Caco-2 (cell line): ENCODE measurements at regions not wholly inside any gene's neighbourhood (a gene's known extent, or its start where the extent isn't known, plus 50 kb on each side); places are given as distances from the start of the nearest gene placed in this dataset.

ENCODE experiments used
- BruUV-seq: library from RNA; stranded (reverse); fragments of 400-500 nt; replicated peaks from 2 replicates; lab custom pipeline; 2021; lab: Mats Ljungman, UMichigan
- CTCF ChIA-PET: fragments of 300-600 bp; sonication (Branson Sonifier 250); formaldehyde crosslinking; loops from one replicate; lab custom pipeline; 2022; ENCODE audit warnings: antibody characterized with exemption; lab: Charles Lee
- POLR2A ChIA-PET: fragments of 300-600 bp; sonication (Branson Sonifier 250); formaldehyde crosslinking; loops from one replicate; lab custom pipeline; 2022; ENCODE audit warnings: antibody characterized with exemption; lab: Charles Lee
- DNase-seq, 2 experiments: peaks; one replicate each; pipeline versions ENCODE4 v3.0.0 to v3.0.0-alpha.2; 2020 to 2022
- H3K27me3 ChIP-seq: replicated peaks from 2 replicates; pipeline ENCODE4 v1.6.0; 2011; ENCODE audit warnings: low read length; ENCODE audit not compliant: control insufficient read depth, insufficient read depth
- H3K36me3 ChIP-seq: 2 replicates; pipeline ENCODE4 v1.5.1; 2011; ENCODE audit warnings: low read length; ENCODE audit not compliant: control insufficient read depth, insufficient read depth
- H3K4me1 ChIP-seq: fragments of 250-450 bp; sonication (Bioruptor Pico); 2 replicates; pipeline ENCODE4 v1.5.1; 2020; ENCODE audit warnings: mild to moderate bottlenecking
- H3K4me3 ChIP-seq: 2 replicates; pipeline ENCODE4 v1.5.1; 2011; ENCODE audit warnings: low read depth, mild to moderate bottlenecking, control low read depth, low read length
- H3K9me3 ChIP-seq: fragments of 250-450 bp; sonication (Bioruptor Pico); 2 replicates; pipeline ENCODE4 v1.5.1; 2020; ENCODE audit warnings: mild to moderate bottlenecking, moderate library complexity
- H3K27ac Mint-ChIP-seq: one replicate; pipeline ENCODE4 v1.8.0; 2022; ENCODE audit warnings: mixed read lengths; ENCODE audit not compliant: unreplicated experiment
- H3K27me3 Mint-ChIP-seq: one replicate; pipeline ENCODE4 v1.8.0; 2022; ENCODE audit warnings: mixed read lengths; ENCODE audit not compliant: insufficient read depth, unreplicated experiment
- H3K36me3 Mint-ChIP-seq: one replicate; pipeline ENCODE4 v1.8.0; 2022; ENCODE audit warnings: mild to moderate bottlenecking, mixed read lengths; ENCODE audit not compliant: insufficient read depth, unreplicated experiment
- H3K4me1 Mint-ChIP-seq: one replicate; pipeline ENCODE4 v1.8.0; 2022; ENCODE audit warnings: low read depth, mixed read lengths; ENCODE audit not compliant: unreplicated experiment
- H3K4me3 Mint-ChIP-seq: one replicate; pipeline ENCODE4 v1.8.0; 2022; ENCODE audit warnings: mild to moderate bottlenecking, moderate library complexity, mixed read lengths; ENCODE audit not compliant: unreplicated experiment
- H3K9me3 Mint-ChIP-seq: one replicate; pipeline ENCODE4 v1.8.0; 2022; ENCODE audit warnings: mixed read lengths; ENCODE audit not compliant: unreplicated experiment
- CTCF ChIP-seq, 2 experiments: fragments of 200-600 bp in 1 of 2; IDR thresholded peaks; 1 replicate in 1 of 2; 2 replicates in 1 of 2; pipeline versions ENCODE4 v1.5.1 to v1.8.0; 2011 to 2022; ENCODE audit warnings: antibody characterized with exemption in 1 of 2, control low read depth in 1 of 2, inconsistent platforms in 1 of 2, low read depth in 1 of 2, low read length in 1 of 2, mild to moderate bottlenecking in 1 of 2, moderate library complexity in 1 of 2; ENCODE audit not compliant: insufficient read depth in 1 of 2, severe bottlenecking in 1 of 2, unreplicated experiment in 1 of 2
- intact Hi-C: fragments of 100-400 bp; cut with micrococcal nuclease; formaldehyde crosslinking; loops from one replicate; pipeline ENCODE4 v1.10.0; 2022; ENCODE audit not compliant: unreplicated experiment

- peaks cover 20% of the 10 kb centered on the region for H3K27me3 Mint-ChIP-seq
- H3K27me3 ChIP-seq, result no peaks in the 10 kb centered on the region
- CTCF ChIA-PET, result no interaction called here
- DNase-seq, result no peak
- H3K4me1 ChIP-seq, result no peaks in the 10 kb centered on the region
- no peak overlapping the region for H3K27ac Mint-ChIP-seq
- H3K9me3 ChIP-seq, result 0 out of 2 replicates have a peak, but pooled peaks cover 5% of the 10 kb centered on the region
- POLR2A ChIA-PET, result no interaction called here
- H3K9me3 Mint-ChIP-seq, result no peaks in the 10 kb centered on the region
- H3K4me3 Mint-ChIP-seq, result peak overlapping the region; percentile 85
- intact Hi-C loops, result loop anchor here (5.0 to 10.0 kb wide), 2 partner anchors 77 to 95 kb away; partner anchors contain the start of gene RNASET2
- no peak for TF ChIP-seq CTCF (IDR thresholded peaks at IDR 0.05; ENCODE audit: insufficient read depth in 1 of 2, low read depth in 1 of 2, low read length in 1 of 2, severe bottlenecking in 1 of 2, unreplicated experiment in 1 of 2)
- H3K4me3 ChIP-seq, result peak overlapping the region; percentile 40
- no peaks in the 10 kb centered on the region for H3K4me1 Mint-ChIP-seq
- H3K36me3 ChIP-seq, result no peaks in the 10 kb centered on the region
- no TSS peak for BruUV-seq
- H3K36me3 Mint-ChIP-seq, result no peaks in the 10 kb centered on the region
Measured at GRCh38 chr6:166861961-166862286, 94.4 kb downstream of the RNASET2 start.

- no peak for TF ChIP-seq CTCF (IDR thresholded peaks at IDR 0.05; ENCODE audit: insufficient read depth in 1 of 2, low read depth in 1 of 2, low read length in 1 of 2, severe bottlenecking in 1 of 2, unreplicated experiment in 1 of 2)
- POLR2A ChIA-PET, result no interaction called here
- H3K36me3 Mint-ChIP-seq, result no peaks in the 10 kb centered on the region
- Histone ChIP-seq H3K36me3 (no peaks in the 10 kb centered on the region), H3K9me3 (0 out of 2 replicates have a peak, but pooled peaks cover 5% of the 10 kb centered on the region), H3K4me3 (no peak overlapping the region), H3K4me1 (no peaks in the 10 kb centered on the region), H3K27me3 (no peaks in the 10 kb centered on the region)
- DNase-seq, result no peak
- no peak overlapping the region for H3K27ac Mint-ChIP-seq
- no TSS peak for BruUV-seq
- no peaks in the 10 kb centered on the region for H3K4me1 Mint-ChIP-seq
- CTCF ChIA-PET, result no interaction called here
- H3K27me3 Mint-ChIP-seq, result peaks cover 20% of the 10 kb centered on the region
- no peaks in the 10 kb centered on the region for H3K9me3 Mint-ChIP-seq
- H3K4me3 Mint-ChIP-seq, result no peak overlapping the region
- intact Hi-C loops, result loop anchor here (5.0 to 10.0 kb wide), 2 partner anchors 77 to 96 kb away; partner anchors contain the start of gene RNASET2
Measured at GRCh38 chr6:166861304-166861703, 95.0 kb downstream of the RNASET2 start.

- Mint-ChIP-seq H3K27me3 (peaks cover 20% of the 10 kb centered on the region), H3K27ac (no peak overlapping the region), H3K36me3 (no peaks in the 10 kb centered on the region), H3K4me1 (no peaks in the 10 kb centered on the region), H3K9me3 (no peaks in the 10 kb centered on the region), H3K4me3 (no peak overlapping the region)
- Histone ChIP-seq H3K27me3 (no peaks in the 10 kb centered on the region), H3K4me1 (no peaks in the 10 kb centered on the region), H3K9me3 (0 out of 2 replicates have a peak, but pooled peaks cover 5% of the 10 kb centered on the region), H3K4me3 (no peak overlapping the region), H3K36me3 (no peaks in the 10 kb centered on the region)
- no peak for TF ChIP-seq CTCF (IDR thresholded peaks at IDR 0.05; ENCODE audit: insufficient read depth in 1 of 2, low read depth in 1 of 2, low read length in 1 of 2, severe bottlenecking in 1 of 2, unreplicated experiment in 1 of 2)
- BruUV-seq, result no TSS peak
- ChIA-PET CTCF (no interaction called here), POLR2A (no interaction called here)
- no peak for DNase-seq
- intact Hi-C loops, result loop anchor here (5.0 to 10.0 kb wide), 2 partner anchors 76 to 97 kb away; partner anchors contain the start of gene RNASET2
Measured at GRCh38 chr6:166860392-166860791, 96.0 kb downstream of the RNASET2 start.
